HepG2 (cell line): ENCODE measurements at regions not wholly inside any gene's neighbourhood (a gene's known extent, or its start where the extent isn't known, plus 50 kb on each side); places are given as distances from the start of the nearest gene placed in this dataset.
A peak's percentile ranks its signal among the peaks of the same experiment; 100 is the strongest.

ENCODE experiments used
- ATF4 ChIP-seq, 2 experiments: fragments of 450-650 bp in 1 of 2; sonication (generic) in 1 of 2; formaldehyde crosslinking; IDR thresholded peaks; 2 replicates each; pipeline versions ENCODE4 v1.5.0 to v1.8.0; 2020 to 2022; ENCODE audit warnings: mild to moderate bottlenecking in 1 of 2, missing genetic modification reagents in 1 of 2
- ETS1 ChIP-seq: sonication (generic); formaldehyde crosslinking; IDR thresholded peaks from 2 replicates; pipeline ENCODE4 v1.4.0; 2020; ENCODE audit warnings: missing genetic modification reagents
- GTF2F1 ChIP-seq: fragments of 150-350 bp; IDR thresholded peaks from 2 replicates; pipeline ENCODE4 v1.6.1; 2014; ENCODE audit warnings: low read length
- HNRNPL ChIP-seq: fragments of 200-400 bp; formaldehyde crosslinking; IDR thresholded peaks from 2 replicates; pipeline ENCODE4 v1.6.1; 2017; ENCODE audit warnings: mild to moderate bottlenecking, low read depth, low read length
- HOXA3 ChIP-seq: sonication (generic); formaldehyde crosslinking; IDR thresholded peaks from 2 replicates; pipeline ENCODE4 v1.5.0; 2020; ENCODE audit warnings: missing genetic modification reagents
- MAFG ChIP-seq: sonication (generic); formaldehyde crosslinking; IDR thresholded peaks from 2 replicates; pipeline ENCODE4 v1.5.1; 2020; ENCODE audit warnings: mild to moderate bottlenecking, missing genetic modification reagents
- MEIS2 ChIP-seq: sonication (generic); formaldehyde crosslinking; IDR thresholded peaks from 2 replicates; pipeline ENCODE4 v1.9.0; 2021; ENCODE audit warnings: mild to moderate bottlenecking, missing genetic modification reagents
- MYC ChIP-seq: sonication (generic); formaldehyde crosslinking; IDR thresholded peaks from 2 replicates; pipeline ENCODE4 v1.9.0; 2021; ENCODE audit warnings: missing genetic modification reagents, borderline replicate concordance
- NFKBIZ ChIP-seq: IDR thresholded peaks from 2 replicates; pipeline ENCODE4 v1.6.1; 2018; ENCODE audit warnings: missing genetic modification reagents, missing compliant biosample characterization
- RAD21 ChIP-seq: fragments of 450-650 bp; formaldehyde crosslinking; IDR thresholded peaks from 2 replicates; pipeline ENCODE4 v1.5.0; 2020; ENCODE audit warnings: mild to moderate bottlenecking
- RCOR2 ChIP-seq: IDR thresholded peaks from 2 replicates; pipeline ENCODE4 v1.6.1; 2016; ENCODE audit warnings: missing biosample characterization, missing genetic modification reagents
- SOX6 ChIP-seq, 2 experiments: fragments of 450-650 bp in 1 of 2; sonication (generic) in 1 of 2; formaldehyde crosslinking in 1 of 2; IDR thresholded peaks; 2 replicates each; pipeline versions ENCODE4 v1.4.0 to v1.6.1; 2017 to 2020; ENCODE audit warnings: antibody characterized with exemption in 1 of 2, mild to moderate bottlenecking in 1 of 2, missing genetic modification reagents in 1 of 2
- SPEN ChIP-seq: sonication (generic); formaldehyde crosslinking; IDR thresholded peaks from 2 replicates; pipeline ENCODE4 v1.5.1; 2020; ENCODE audit warnings: low read depth, mild to moderate bottlenecking, missing genetic modification reagents
- SRF ChIP-seq: IDR thresholded peaks from 2 replicates; pipeline ENCODE4 v1.6.1; 2011; ENCODE audit warnings: mild to moderate bottlenecking, low read depth, low read length, moderate library complexity
- SRY ChIP-seq: sonication (generic); formaldehyde crosslinking; IDR thresholded peaks from 2 replicates; pipeline ENCODE4 v1.8.0; 2022; ENCODE audit warnings: mild to moderate bottlenecking, missing genetic modification reagents
- SYNCRIP ChIP-seq: fragments of 200-400 bp; formaldehyde crosslinking; IDR thresholded peaks from 2 replicates; pipeline ENCODE4 v1.6.1; 2018; ENCODE audit warnings: mild to moderate bottlenecking, low read depth, low read length; ENCODE audit not compliant: insufficient read depth
- ZFP37 ChIP-seq: sonication (generic); formaldehyde crosslinking; IDR thresholded peaks from 2 replicates; pipeline ENCODE4 v1.4.0; 2020; ENCODE audit warnings: missing genetic modification reagents, borderline replicate concordance
- ZNF24 ChIP-seq: fragments of 450-650 bp; IDR thresholded peaks from 2 replicates; pipeline ENCODE4 v1.6.1; 2017; ENCODE audit warnings: antibody characterized with exemption, mild to moderate bottlenecking
- ZNF264 ChIP-seq: sonication (generic); formaldehyde crosslinking; IDR thresholded peaks from 2 replicates; pipeline ENCODE4 v1.4.0; 2020; ENCODE audit warnings: missing genetic modification reagents
- ZNF841 ChIP-seq: sonication (generic); formaldehyde crosslinking; IDR thresholded peaks from 2 replicates; pipeline ENCODE4 v1.8.1; 2023; ENCODE audit warnings: missing genetic modification reagents, borderline replicate concordance
- TF ChIP-seq, protein P1 (sequence below): sonication (generic); formaldehyde crosslinking; IDR thresholded peaks from 2 replicates; pipeline ENCODE4 v1.5.1; 2020; ENCODE audit warnings: mild to moderate bottlenecking, missing genetic modification reagents, borderline replicate concordance
- TF ChIP-seq, protein P2 (sequence below): sonication (generic); formaldehyde crosslinking; IDR thresholded peaks from 2 replicates; pipeline ENCODE4 v1.5.1; 2020; ENCODE audit warnings: missing genetic modification reagents, mild to moderate bottlenecking, borderline replicate concordance

DNA sequence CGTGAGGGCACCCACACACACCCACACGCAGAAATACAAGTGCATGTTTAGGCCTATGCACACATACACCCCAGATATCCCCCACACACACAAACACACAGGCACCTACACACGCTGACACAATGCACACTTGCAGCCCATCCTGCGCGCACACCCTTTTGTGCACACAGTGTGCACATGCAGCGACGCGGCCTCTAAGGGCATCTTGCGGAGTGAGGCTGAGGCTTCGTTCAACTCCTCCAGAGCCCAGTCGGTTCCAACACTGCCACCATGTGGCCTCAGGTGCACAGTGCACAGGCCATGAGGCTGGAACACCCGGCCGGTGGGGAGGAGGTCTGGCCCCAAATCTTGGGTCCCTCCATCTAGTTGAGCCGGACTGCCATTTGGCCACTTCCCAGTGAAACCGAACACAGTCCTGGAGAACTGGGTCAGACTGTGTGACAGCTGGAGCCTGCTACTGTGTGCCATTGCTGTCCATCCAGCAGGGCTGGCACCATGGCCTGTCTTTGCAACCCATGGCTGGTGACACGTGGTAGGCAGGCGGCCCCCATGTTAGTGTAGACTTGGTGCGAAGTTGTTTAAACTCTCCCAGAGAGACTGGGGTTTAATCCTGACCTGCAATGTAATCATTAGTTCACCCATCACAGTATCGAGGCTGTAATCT lies 97.7 kb upstream of the MVB12B start (continued):
- no peak for TF ChIP-seq HNRNPL
- no peak for TF ChIP-seq ZFP37 (CRISPR knock-in tag)
- no peak for TF ChIP-seq NFKBIZ (CRISPR knock-in tag)
- TF ChIP-seq SOX6 (IDR thresholded peaks at IDR 0.05): no peak
- TF ChIP-seq SOX6 (CRISPR knock-in tag; IDR thresholded peaks at IDR 0.05): no peak; the same call in 1 of the 2 replicates
- TF ChIP-seq RAD21 (CRISPR knock-in tag): peak; percentile 86
- no peak for TF ChIP-seq SYNCRIP
- no peak for TF ChIP-seq SRF
- TF ChIP-seq RCOR2 (CRISPR knock-in tag): no peak
- TF ChIP-seq, protein P1, sequence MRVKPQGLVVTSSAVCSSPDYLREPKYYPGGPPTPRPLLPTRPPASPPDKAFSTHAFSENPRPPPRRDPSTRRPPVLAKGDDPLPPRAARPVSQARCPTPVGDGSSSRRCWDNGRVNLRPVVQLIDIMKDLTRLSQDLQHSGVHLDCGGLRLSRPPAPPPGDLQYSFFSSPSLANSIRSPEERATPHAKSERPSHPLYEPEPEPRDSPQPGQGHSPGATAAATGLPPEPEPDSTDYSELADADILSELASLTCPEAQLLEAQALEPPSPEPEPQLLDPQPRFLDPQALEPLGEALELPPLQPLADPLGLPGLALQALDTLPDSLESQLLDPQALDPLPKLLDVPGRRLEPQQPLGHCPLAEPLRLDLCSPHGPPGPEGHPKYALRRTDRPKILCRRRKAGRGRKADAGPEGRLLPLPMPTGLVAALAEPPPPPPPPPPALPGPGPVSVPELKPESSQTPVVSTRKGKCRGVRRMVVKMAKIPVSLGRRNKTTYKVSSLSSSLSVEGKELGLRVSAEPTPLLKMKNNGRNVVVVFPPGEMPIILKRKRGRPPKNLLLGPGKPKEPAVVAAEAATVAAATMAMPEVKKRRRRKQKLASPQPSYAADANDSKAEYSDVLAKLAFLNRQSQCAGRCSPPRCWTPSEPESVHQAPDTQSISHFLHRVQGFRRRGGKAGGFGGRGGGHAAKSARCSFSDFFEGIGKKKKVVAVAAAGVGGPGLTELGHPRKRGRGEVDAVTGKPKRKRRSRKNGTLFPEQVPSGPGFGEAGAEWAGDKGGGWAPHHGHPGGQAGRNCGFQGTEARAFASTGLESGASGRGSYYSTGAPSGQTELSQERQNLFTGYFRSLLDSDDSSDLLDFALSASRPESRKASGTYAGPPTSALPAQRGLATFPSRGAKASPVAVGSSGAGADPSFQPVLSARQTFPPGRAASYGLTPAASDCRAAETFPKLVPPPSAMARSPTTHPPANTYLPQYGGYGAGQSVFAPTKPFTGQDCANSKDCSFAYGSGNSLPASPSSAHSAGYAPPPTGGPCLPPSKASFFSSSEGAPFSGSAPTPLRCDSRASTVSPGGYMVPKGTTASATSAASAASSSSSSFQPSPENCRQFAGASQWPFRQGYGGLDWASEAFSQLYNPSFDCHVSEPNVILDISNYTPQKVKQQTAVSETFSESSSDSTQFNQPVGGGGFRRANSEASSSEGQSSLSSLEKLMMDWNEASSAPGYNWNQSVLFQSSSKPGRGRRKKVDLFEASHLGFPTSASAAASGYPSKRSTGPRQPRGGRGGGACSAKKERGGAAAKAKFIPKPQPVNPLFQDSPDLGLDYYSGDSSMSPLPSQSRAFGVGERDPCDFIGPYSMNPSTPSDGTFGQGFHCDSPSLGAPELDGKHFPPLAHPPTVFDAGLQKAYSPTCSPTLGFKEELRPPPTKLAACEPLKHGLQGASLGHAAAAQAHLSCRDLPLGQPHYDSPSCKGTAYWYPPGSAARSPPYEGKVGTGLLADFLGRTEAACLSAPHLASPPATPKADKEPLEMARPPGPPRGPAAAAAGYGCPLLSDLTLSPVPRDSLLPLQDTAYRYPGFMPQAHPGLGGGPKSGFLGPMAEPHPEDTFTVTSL (CRISPR knock-in tag): no peak
- TF ChIP-seq ZNF24: no peak
- TF ChIP-seq MAFG (CRISPR knock-in tag): no peak
- peak; percentile 63; the same call in 1 of the 2 replicates for TF ChIP-seq MYC (CRISPR knock-in tag)
- no peak for TF ChIP-seq ATF4 (CRISPR knock-in tag; IDR thresholded peaks at IDR 0.05)
- TF ChIP-seq SPEN (CRISPR knock-in tag): peak; percentile 46; the same call in 1 of the 2 replicates
- TF ChIP-seq HOXA3 (CRISPR knock-in tag): peak; percentile 32; the same call in 1 of the 2 replicates
- TF ChIP-seq ZNF264 (CRISPR knock-in tag): no peak
- TF ChIP-seq, protein P2, sequence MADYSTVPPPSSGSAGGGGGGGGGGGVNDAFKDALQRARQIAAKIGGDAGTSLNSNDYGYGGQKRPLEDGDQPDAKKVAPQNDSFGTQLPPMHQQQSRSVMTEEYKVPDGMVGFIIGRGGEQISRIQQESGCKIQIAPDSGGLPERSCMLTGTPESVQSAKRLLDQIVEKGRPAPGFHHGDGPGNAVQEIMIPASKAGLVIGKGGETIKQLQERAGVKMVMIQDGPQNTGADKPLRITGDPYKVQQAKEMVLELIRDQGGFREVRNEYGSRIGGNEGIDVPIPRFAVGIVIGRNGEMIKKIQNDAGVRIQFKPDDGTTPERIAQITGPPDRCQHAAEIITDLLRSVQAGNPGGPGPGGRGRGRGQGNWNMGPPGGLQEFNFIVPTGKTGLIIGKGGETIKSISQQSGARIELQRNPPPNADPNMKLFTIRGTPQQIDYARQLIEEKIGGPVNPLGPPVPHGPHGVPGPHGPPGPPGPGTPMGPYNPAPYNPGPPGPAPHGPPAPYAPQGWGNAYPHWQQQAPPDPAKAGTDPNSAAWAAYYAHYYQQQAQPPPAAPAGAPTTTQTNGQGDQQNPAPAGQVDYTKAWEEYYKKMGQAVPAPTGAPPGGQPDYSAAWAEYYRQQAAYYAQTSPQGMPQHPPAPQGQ (CRISPR knock-in tag): no peak
- TF ChIP-seq ZNF841 (CRISPR knock-in tag): no peak
- TF ChIP-seq ETS1: no peak
- TF ChIP-seq GTF2F1: no peak
- no peak for TF ChIP-seq SRY (CRISPR knock-in tag)
- no peak for TF ChIP-seq MEIS2 (CRISPR knock-in tag)
